Neuronal stem cell (in vitro differentiated cells): ENCODE measurements at regions not wholly inside any gene's neighbourhood (a gene's known extent, or its start where the extent isn't known, plus 50 kb on each side); places are given as distances from the start of the nearest gene placed in this dataset.

Source experiments
- DNase-seq: peaks from one replicate; pipeline ENCODE4 v3.0.0-alpha.2; 2013; ENCODE audit warnings: low spot score
- H2AFZ ChIP-seq: one replicate; pipeline ENCODE4 v1.6.1; 2013; ENCODE audit warnings: mild to moderate bottlenecking, low read length, inconsistent platforms
- H2AK5ac ChIP-seq: 2 replicates; pipeline ENCODE4 v1.6.1; 2013; ENCODE audit warnings: low read depth, mild to moderate bottlenecking, inconsistent platforms, low read length, moderate library complexity, mixed read lengths
- H2BK120ac ChIP-seq: 2 replicates; pipeline ENCODE4 v1.6.1; 2013; ENCODE audit warnings: low read depth, mild to moderate bottlenecking, inconsistent platforms, low read length, moderate library complexity, mixed read lengths
- H2BK12ac ChIP-seq: one replicate; pipeline ENCODE4 v1.6.1; 2013; ENCODE audit warnings: low read length, inconsistent platforms
- H2BK15ac ChIP-seq: 2 replicates; pipeline ENCODE4 v1.6.1; 2013; ENCODE audit warnings: mild to moderate bottlenecking, low read length, inconsistent platforms, mixed read lengths
- H2BK5ac ChIP-seq: one replicate; pipeline ENCODE4 v1.6.1; 2013; ENCODE audit warnings: inconsistent platforms, mild to moderate bottlenecking, low read length, moderate library complexity
- H3K14ac ChIP-seq: one replicate; pipeline ENCODE4 v1.6.1; 2013; ENCODE audit warnings: low read length, inconsistent platforms
- H3K18ac ChIP-seq: 2 replicates; pipeline ENCODE4 v1.6.1; 2013; ENCODE audit warnings: low read length, inconsistent platforms
- H3K23ac ChIP-seq: 2 replicates; pipeline ENCODE4 v1.6.1; 2013; ENCODE audit warnings: low read depth, mild to moderate bottlenecking, mixed read lengths, low read length, inconsistent platforms; ENCODE audit not compliant: poor library complexity
- H3K27ac ChIP-seq: replicated peaks from 3 replicates; pipeline ENCODE4 v1.5.1; 2013; ENCODE audit warnings: low read length, inconsistent platforms
- H3K27me3 ChIP-seq, 3 experiments: 2 replicates each; pipeline ENCODE4 v1.6.1; 2013; ENCODE audit warnings: low read length in 3 of 3, mild to moderate bottlenecking in 2 of 3, inconsistent platforms in 1 of 3, low read depth in 1 of 3, mixed read lengths in 1 of 3, moderate library complexity in 1 of 3; ENCODE audit not compliant: control insufficient read depth in 3 of 3, insufficient read depth in 3 of 3
- H3K36me3 ChIP-seq, 2 donors: replicated peaks in 1 of 2; 2 replicates each; pipeline ENCODE4 v1.6.1; 2013; ENCODE audit warnings: low read length in 2 of 2; ENCODE audit not compliant: control insufficient read depth in 2 of 2, insufficient read depth in 2 of 2
- H3K4ac ChIP-seq: 2 replicates; pipeline ENCODE4 v1.6.1; 2013; ENCODE audit warnings: inconsistent platforms, mild to moderate bottlenecking, low read length, moderate library complexity
- H3K4me1 ChIP-seq, 2 donors: 1 replicate in 1 of 2; 2 replicates in 1 of 2; pipeline ENCODE4 v1.6.1; 2013; ENCODE audit warnings: low read length in 2 of 2, low read depth in 1 of 2; ENCODE audit not compliant: control insufficient read depth in 2 of 2, insufficient read depth in 1 of 2
- H3K4me2 ChIP-seq: one replicate; pipeline ENCODE4 v1.6.1; 2013; ENCODE audit warnings: mild to moderate bottlenecking, low read length, inconsistent platforms; ENCODE audit not compliant: insufficient read depth, poor library complexity, severe bottlenecking
- H3K4me3 ChIP-seq, 2 donors: 2 replicates each; pipeline ENCODE4 v1.5.1; 2013; ENCODE audit warnings: low read length in 2 of 2, mild to moderate bottlenecking in 2 of 2, inconsistent platforms in 1 of 2, moderate library complexity in 1 of 2
- H3K79me1 ChIP-seq: one replicate; pipeline ENCODE4 v1.6.1; 2013; ENCODE audit warnings: low read depth, mild to moderate bottlenecking, inconsistent platforms, low read length, moderate library complexity
- H3K9ac ChIP-seq: one replicate; pipeline ENCODE4 v1.6.1; 2013; ENCODE audit warnings: mild to moderate bottlenecking, low read depth, low read length, inconsistent platforms; ENCODE audit not compliant: poor library complexity
- H3K9me3 ChIP-seq, 2 donors: replicated peaks in 1 of 2; 2 replicates each; pipeline versions ENCODE3 to v1.6.1; 2013; ENCODE audit warnings: low read length in 2 of 2, mild to moderate bottlenecking in 2 of 2, inconsistent platforms in 1 of 2, low read depth in 1 of 2, mixed read lengths in 1 of 2, moderate library complexity in 1 of 2; ENCODE audit not compliant: control insufficient read depth in 2 of 2, insufficient read depth in 1 of 2
- H4K8ac ChIP-seq: one replicate; pipeline ENCODE4 v1.6.1; 2013; ENCODE audit warnings: low read depth, mild to moderate bottlenecking, inconsistent platforms, low read length, moderate library complexity
- H4K91ac ChIP-seq: one replicate; pipeline ENCODE4 v1.6.1; 2013; ENCODE audit warnings: low read length, low read depth, mild to moderate bottlenecking, inconsistent platforms; ENCODE audit not compliant: poor library complexity
- WGBS, 2 donors: extraction: QIAGEN DNeasy Blood & Tissue Kit; methylation state at CpG; one replicate each; pipeline ENCODE4 v1.1.7; 2013; ENCODE audit warnings: missing lambda C conversion rate in 2 of 2, mixed read lengths in 1 of 2; ENCODE audit not compliant: insufficient read length in 2 of 2, insufficient replicate concordance in 1 of 2; ENCODE audit errors: extremely low coverage in 2 of 2; 5-methylcytosine and 5-hydroxymethylcytosine counted together

- Histone ChIP-seq H3K23ac (no peak overlapping the region), H3K27ac (no peak overlapping the region), H3K79me1 (no peaks in the 10 kb centered on the region), H2BK5ac (no peak overlapping the region), H3K4me2 (no peak overlapping the region), H3K9ac (no peak overlapping the region), H4K8ac (no peak overlapping the region), H3K18ac (no peak overlapping the region), H2AFZ (no peak overlapping the region), H3K4me3 (no peak overlapping the region), H3K4ac (no peak overlapping the region), H2BK120ac (no peak overlapping the region), H3K36me3 (no peaks in the 10 kb centered on the region), H2BK15ac (no peak overlapping the region), H2BK12ac (no peak overlapping the region), H2AK5ac (no peak overlapping the region), H3K27me3 (no peaks in the 10 kb centered on the region), H3K14ac (no peak overlapping the region), H3K9me3 (no peaks in the 10 kb centered on the region), H4K91ac (no peak overlapping the region), H3K4me1 (no peaks in the 10 kb centered on the region)
- WGBS, 2 donors, result no CpG with 5 or more reads among the region's 1 CpG
- no peak for DNase-seq
Observed at GRCh38 chr1:222239130-222239529, 308.8 kb downstream of the HHIPL2 start.

DNA sequence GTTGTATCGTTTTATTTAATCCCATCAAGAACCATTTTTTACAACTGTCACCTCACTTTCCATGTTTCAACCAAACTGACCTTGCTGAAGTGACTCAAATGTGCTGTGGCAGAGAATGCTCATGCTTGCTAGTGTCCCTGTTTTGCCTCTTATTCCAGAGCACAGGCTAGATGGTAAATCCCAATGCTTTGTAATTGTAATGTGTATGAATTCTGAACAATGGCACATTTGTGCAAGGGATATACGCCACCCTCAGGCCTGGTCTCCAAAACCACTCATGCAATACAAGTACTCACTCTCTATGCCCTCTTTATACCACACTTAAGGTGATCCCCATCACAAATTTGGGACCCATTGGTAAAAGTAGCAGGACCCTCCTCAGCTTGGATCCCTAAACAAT, 313.6 kb downstream of the HHIPL2 start:
- H3K79me1 ChIP-seq, result no peaks in the 10 kb centered on the region
- H3K27me3 ChIP-seq, result no peaks in the 10 kb centered on the region
- no peaks in the 10 kb centered on the region for H3K36me3 ChIP-seq
- no peak overlapping the region for H2BK12ac ChIP-seq
- H3K4me2 ChIP-seq, result no peak overlapping the region
- H4K91ac ChIP-seq, result no peak overlapping the region
- H3K27ac ChIP-seq, result no peak overlapping the region
- no peak overlapping the region for H2AFZ ChIP-seq
- H2AK5ac ChIP-seq, result no peak overlapping the region
- H2BK15ac ChIP-seq, result no peak overlapping the region
- H2BK5ac ChIP-seq, result no peak overlapping the region
- no peak overlapping the region for H3K18ac ChIP-seq
- H3K4ac ChIP-seq, result no peak overlapping the region
- no peak for DNase-seq
- no peak overlapping the region for H3K23ac ChIP-seq
- H4K8ac ChIP-seq, result no peak overlapping the region
- no peaks in the 10 kb centered on the region for H3K4me1 ChIP-seq
- H3K4me3 ChIP-seq, result no peak overlapping the region
- no peak overlapping the region for H2BK120ac ChIP-seq
- H3K9ac ChIP-seq, result no peak overlapping the region
- no peaks in the 10 kb centered on the region for H3K9me3 ChIP-seq
- no CpG with 5 or more reads among the region's 2 CpGs for WGBS, 2 donors
- no peak overlapping the region for H3K14ac ChIP-seq

GRCh38 chr1:222233444-222234158, 314.3 kb downstream of the HHIPL2 start:
- no peak overlapping the region for H2AK5ac ChIP-seq
- no peaks in the 10 kb centered on the region for H3K4me1 ChIP-seq
- no peak overlapping the region for H2BK120ac ChIP-seq
- no peak overlapping the region for H2BK5ac ChIP-seq
- H3K4me3 ChIP-seq, result no peak overlapping the region
- no peak overlapping the region for H4K91ac ChIP-seq
- H3K27me3 ChIP-seq, result no peaks in the 10 kb centered on the region
- H3K18ac ChIP-seq, result no peak overlapping the region
- H2BK12ac ChIP-seq, result no peak overlapping the region
- no peak overlapping the region for H4K8ac ChIP-seq
- H3K9me3 ChIP-seq, result no peaks in the 10 kb centered on the region
- no peak overlapping the region for H3K14ac ChIP-seq
- no peak overlapping the region for H3K23ac ChIP-seq
- DNase-seq, result no peak
- H3K27ac ChIP-seq, result no peak overlapping the region
- H3K9ac ChIP-seq, result no peak overlapping the region
- H3K79me1 ChIP-seq, result no peaks in the 10 kb centered on the region
- no CpG with 5 or more reads among the region's 6 CpGs for WGBS, 2 donors
- H2BK15ac ChIP-seq, result no peak overlapping the region
- H3K36me3 ChIP-seq, result no peaks in the 10 kb centered on the region
- no peak overlapping the region for H3K4me2 ChIP-seq
- no peak overlapping the region for H2AFZ ChIP-seq
- no peak overlapping the region for H3K4ac ChIP-seq

GRCh38 chr1:222232842-222233241, 315.1 kb downstream of the HHIPL2 start:
- Histone ChIP-seq H3K4me3 (no peak overlapping the region), H4K8ac (no peak overlapping the region), H2BK12ac (no peak overlapping the region), H4K91ac (no peak overlapping the region), H3K9me3 (no peaks in the 10 kb centered on the region), H3K79me1 (no peaks in the 10 kb centered on the region), H2BK5ac (no peak overlapping the region), H3K18ac (no peak overlapping the region), H3K14ac (no peak overlapping the region), H3K4ac (no peak overlapping the region), H3K4me2 (no peak overlapping the region), H3K9ac (no peak overlapping the region), H3K27me3 (no peaks in the 10 kb centered on the region), H3K23ac (no peak overlapping the region), H3K36me3 (no peaks in the 10 kb centered on the region), H2AFZ (no peak overlapping the region), H2BK15ac (no peak overlapping the region), H2AK5ac (no peak overlapping the region), H3K27ac (no peak overlapping the region), H2BK120ac (no peak overlapping the region), H3K4me1 (no peaks in the 10 kb centered on the region)
- DNase-seq, result no peak
